ENCODE measurements at regions not wholly inside any gene's neighbourhood (a gene's known extent, or its start where the extent isn't known, plus 50 kb on each side); places are given as distances from the start of the nearest gene placed in this dataset.

DNA sequence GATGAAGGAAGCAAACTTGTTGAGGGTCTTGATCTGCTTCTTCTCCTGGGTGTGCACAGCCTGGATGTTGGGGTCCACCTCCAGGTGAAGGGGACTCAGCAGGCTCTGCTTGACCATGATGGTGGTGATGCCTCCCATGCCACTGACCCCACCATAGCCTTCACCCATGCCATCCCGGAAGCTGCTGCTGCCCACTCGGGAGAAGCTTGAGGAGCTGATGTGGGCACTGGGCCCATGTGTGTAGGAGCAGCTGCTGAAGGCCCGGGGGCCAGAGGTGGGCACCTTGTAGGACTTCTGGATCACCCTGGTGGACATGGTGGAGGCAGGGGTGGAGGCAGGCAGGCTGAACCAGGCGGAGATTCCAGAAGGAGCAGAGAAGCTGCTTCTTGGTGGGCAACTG, 432.7 kb upstream of the DIPK2B start:
- TF ChIP-seq EZH2 (IDR thresholded peaks at IDR 0.05) (no peak), CTCF (IDR thresholded peaks at IDR 0.05) (no peak), EZH2phosphoT487 (IDR thresholded peaks at IDR 0.05) (no peak)

All from neural progenitor cell (in vitro differentiated cells).